DMS79 (cell line): ENCODE measurements at regions not wholly inside any gene's neighbourhood (a gene's known extent, or its start where the extent isn't known, plus 50 kb on each side); places are given as distances from the start of the nearest gene placed in this dataset.
"Not testable (repeated sequence)": the region's sequence is repeated elsewhere in the genome, so short reads cannot be mapped to it uniquely, and the experiment has no call there.

Source experiments
- DNase-seq: peaks from one replicate; lab custom pipeline; 2025; lab: John Stamatoyannopoulos, UW

GRCh38 chr2:239803102-239803765 lies 221.9 kb downstream of the NDUFA10 start:
- no peak for DNase-seq

GRCh38 chr2:239802185-239802649 lies 222.9 kb downstream of the NDUFA10 start:
- no peak for DNase-seq

GRCh38 chr2:239801404-239802184 lies 223.5 kb downstream of the NDUFA10 start:
- DNase-seq = no peak

- DNase-seq = no peak
These were observed 224.3 kb downstream of the NDUFA10 start for GRCh38 chr2:239800785-239801386.

GRCh38 chr2:239797316-239797715 lies 227.8 kb downstream of the NDUFA10 start:
- DNase-seq = no peak

DNA sequence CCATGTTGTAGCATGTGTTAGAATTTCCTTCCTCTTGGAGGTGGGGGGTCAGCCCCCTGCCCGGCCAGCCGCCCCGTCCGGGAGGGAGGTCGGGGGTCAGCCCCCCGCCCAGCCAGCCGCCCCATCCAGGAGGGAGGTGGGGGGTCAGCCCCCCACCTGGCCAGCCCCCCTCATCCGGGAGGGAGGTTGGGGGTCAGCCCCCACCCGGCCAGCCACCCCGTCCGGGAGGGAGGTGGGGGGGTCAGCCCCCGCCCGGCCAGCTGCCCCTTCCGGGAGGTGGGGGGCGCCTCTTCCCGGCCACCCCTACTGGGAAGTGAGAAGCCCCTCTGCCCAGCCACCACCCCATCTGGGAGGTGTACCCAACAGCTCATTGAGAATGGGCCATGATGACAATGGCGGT lies 229.4 kb downstream of the NDUFA10 start:
- DNase-seq = not testable (repeated sequence)

DNA sequence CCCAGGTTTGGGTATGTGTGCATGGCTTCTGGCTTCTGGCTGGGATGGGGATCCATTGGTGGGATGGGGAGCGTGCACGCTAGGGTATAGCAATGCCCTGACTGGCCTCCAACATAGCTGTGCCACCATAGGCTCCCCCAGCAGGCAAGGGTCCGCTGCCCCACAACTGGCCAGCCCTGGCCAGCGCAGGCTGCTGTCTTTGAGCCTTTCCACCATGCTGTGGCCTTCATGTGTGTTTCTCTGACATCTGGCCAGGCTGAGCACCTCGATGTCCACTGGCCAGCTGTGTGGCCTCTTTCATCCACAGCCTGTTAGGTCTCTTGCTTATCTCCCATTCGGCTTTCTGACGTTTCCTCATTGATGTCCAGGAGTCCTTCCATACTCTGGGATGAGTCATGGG lies 231.3 kb downstream of the NDUFA10 start:
- no peak for DNase-seq

- no peak for DNase-seq
These were observed 232.1 kb downstream of the NDUFA10 start for GRCh38 chr2:239793086-239793485.

- no peak for DNase-seq
These were observed 232.6 kb downstream of the NDUFA10 start for GRCh38 chr2:239792405-239793084.

DNA sequence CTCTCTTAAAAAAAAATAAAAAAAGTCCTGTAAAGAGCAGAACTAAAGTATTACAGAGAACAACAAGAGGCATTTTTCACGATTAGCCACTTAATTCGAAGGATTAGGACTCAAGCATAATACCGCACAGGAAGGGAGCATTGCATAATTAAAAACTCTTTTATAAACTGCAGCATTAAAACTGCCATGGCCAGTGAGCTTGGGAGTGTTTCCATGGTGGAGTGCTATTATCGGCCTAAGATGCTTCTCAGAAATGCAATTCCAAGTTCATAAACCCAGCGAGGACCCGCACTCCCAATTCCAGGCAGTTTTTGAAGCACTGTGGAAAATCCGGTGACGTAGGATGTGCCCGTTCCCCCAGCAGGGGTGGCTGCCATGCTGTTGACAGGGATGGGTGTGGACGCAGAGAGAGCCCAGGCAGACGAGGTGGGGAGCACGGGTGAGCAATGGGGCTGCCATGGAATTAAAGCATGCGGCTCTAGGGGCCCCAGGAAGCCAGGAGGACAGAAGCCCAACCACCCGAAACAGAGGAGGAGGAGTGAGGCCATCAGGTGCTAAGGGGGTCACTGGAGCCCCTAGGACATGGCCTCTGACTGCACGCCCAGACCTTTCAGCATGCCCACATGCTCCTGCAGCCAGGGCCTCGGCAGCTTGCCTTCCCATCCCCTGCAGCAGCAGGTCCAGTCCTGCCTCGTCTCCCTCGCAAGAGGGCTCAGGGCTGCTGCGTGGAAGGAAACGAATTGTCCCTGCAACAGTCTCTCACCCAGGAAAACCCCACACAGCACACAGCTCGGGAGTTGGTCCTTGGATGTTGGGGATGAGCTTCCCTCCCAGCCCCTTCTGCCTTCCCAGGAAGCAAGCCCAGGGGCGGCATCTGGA lies 233.4 kb downstream of the NDUFA10 start:
- DNase-seq = no peak

GRCh38 chr2:239790721-239791120 lies 234.4 kb downstream of the NDUFA10 start:
- DNase-seq = no peak

GRCh38 chr2:239790313-239790712 lies 234.8 kb downstream of the NDUFA10 start:
- no peak for DNase-seq

- DNase-seq = no peak
These were observed 235.4 kb downstream of the NDUFA10 start for GRCh38 chr2:239789711-239790110.

- DNase-seq = no peak
These were observed 236.5 kb downstream of the NDUFA10 start for GRCh38 chr2:239788576-239789098.

DNA sequence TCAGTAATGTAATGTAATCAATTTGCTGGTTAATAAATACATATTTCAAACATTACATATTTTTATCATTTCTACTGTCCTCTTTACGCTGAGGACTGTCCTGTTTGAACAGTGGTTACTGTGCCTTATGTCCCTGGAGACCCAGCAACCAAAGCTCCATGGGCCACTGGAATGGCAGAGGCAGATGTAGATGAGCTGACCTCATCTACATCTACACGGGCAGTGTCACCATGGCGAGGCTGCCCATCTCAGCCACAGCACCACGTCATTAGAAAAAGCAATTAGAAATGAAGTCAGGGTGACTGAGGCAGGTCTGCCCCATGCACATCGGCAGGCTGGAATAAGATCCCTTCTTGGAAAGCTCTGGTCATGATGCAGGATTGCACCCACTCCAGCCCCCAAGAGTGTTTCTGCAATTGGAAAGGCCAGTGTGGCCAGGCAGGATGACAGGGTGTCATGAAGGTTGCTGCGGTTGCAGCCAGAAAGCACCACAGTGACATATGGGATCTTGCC lies 237.5 kb downstream of the NDUFA10 start:
- no peak for DNase-seq

GRCh38 chr2:239786791-239787190 lies 238.4 kb downstream of the NDUFA10 start:
- DNase-seq = no peak

GRCh38 chr2:239781454-239781853 lies 243.7 kb downstream of the NDUFA10 start:
- no peak for DNase-seq

DNA sequence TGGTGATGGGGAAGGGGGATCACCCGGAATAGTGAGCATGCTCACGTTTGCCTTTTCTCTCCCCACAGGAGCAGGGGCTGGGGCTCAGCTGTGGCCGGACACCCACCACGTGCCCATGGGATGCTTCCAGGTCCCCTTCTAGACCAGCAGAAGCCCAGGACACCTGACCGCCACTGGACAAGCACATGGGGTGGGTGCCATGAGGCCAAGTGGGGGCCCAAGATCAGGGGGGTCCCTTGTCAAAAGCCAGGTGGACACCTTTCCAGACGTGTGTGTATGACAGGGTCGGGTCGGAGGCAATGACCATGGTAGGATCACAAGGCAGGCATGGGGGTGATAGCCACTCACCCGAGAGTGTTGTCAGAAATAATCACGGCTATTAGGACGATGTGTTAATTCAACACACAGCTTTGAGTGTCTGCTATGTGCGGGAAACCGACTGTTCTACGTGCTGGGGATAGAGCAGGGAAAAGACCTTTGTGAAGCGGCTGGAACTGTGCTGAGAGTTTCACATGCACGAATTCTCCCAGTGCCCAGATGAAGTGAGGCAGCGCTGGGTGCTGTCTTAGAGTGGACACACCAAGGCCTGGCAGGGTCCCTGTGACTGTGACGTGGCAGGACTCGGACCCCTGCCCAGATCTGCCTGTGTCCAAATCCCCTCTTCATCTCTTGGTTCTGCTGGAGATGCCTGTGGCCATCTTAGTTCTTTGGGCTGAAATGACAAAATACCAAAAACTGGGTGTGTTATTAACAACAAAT lies 244.7 kb downstream of the NDUFA10 start:
- no peak for DNase-seq

DNA sequence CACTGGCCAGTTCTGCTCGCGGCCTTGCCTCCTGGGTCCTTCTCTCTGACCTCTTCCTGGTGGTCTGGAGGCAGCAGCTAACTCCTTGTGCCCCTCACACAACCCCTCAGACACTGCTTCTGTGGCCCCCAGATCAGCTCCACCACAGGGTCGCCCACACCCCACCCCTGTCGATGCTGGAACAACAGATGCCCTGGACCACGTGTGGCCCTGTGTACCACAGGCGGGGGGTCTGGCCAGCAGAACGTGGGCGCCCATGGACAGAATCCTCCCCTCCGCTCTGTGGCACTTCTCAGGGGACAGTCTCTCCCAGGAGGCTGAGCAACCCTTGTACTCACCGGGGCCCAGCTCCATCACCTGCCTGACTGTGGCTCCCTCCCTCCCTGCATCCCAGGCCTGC lies 245.6 kb downstream of the NDUFA10 start:
- no peak for DNase-seq

- no peak for DNase-seq
These were observed 246.1 kb downstream of the NDUFA10 start for GRCh38 chr2:239778861-239779558.
